Iris pigment epithelial cell (primary cell): ENCODE measurements at regions not wholly inside any gene's neighbourhood (a gene's known extent, or its start where the extent isn't known, plus 50 kb on each side); places are given as distances from the start of the nearest gene placed in this dataset.
"Not testable (repeated sequence)": the region's sequence is repeated elsewhere in the genome, so short reads cannot be mapped to it uniquely, and the experiment has no call there.

Source experiments
- DNase-seq: peaks from one replicate; pipeline ENCODE4 v3.0.0-alpha.2; 2011; ENCODE audit warnings: low read depth

DNA sequence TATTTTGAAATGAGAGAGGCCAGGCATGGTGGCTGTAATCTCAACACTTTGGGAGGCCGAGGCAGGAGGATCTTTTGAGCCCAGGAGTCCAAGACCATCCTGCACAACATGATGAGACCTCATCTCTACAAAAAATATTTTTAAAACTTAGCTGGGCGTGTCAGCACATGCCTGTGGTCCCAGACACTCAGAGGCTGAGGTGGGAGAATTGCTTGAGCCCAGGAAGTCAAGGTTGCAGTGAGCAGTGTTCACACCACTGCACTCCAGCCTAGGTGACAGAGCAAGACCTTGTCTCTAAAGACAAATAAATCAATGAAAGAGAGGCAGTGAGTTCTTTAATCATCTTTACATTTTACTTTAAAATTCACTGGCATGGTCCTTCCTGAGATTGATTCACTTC is 124.5 kb downstream of the DUSP6 start:
- DNase-seq: no peak

- DNase-seq: peak; percentile 97
Measured at GRCh38 chr12:89225808-89226411, 126.4 kb downstream of the DUSP6 start.

- peak; percentile 95 for DNase-seq
Measured at GRCh38 chr12:89225401-89225800, 126.9 kb downstream of the DUSP6 start.

DNA sequence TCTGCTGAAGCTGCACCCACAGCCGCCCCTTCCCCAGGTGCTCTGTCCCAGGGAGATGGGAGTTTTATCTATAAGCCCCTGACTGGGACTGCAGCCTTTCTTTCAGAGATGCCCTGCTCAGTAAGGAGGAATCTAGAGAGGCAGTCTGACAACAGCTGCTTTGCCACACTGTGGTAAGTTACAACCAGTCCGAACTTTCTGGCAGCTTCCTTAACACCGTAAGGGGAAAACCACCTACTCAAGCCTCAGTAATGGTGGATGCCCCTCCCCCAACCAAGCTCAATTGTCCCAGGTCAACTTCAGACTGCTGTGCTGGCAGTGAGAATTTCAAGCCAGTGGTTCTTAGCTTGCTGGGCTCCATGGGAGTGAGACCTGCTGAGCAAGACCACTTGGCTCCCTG is 129.7 kb downstream of the DUSP6 start:
- not testable (repeated sequence) for DNase-seq

DNA sequence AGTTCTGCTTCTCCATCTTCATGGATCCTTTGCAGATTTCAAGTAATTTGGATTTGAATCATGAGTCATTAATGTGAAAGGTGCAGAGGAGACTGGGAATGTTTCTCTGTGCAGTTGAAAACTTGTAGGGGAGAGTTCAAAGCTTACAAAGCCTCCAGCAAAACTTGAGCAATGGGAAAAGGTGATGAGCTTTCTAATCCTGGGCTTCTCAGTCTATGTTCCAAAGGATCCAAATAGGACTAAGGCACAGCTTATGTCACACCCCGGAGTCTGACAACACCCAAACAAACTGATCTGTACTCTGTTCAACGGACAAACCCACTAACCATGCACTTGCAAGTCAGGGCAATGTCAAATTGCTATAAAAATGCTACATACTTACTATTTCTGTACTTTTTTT is 134.8 kb downstream of the DUSP6 start:
- no peak for DNase-seq

GRCh38 chr12:89216211-89216952 is 135.9 kb downstream of the DUSP6 start:
- DNase-seq: no peak

DNA sequence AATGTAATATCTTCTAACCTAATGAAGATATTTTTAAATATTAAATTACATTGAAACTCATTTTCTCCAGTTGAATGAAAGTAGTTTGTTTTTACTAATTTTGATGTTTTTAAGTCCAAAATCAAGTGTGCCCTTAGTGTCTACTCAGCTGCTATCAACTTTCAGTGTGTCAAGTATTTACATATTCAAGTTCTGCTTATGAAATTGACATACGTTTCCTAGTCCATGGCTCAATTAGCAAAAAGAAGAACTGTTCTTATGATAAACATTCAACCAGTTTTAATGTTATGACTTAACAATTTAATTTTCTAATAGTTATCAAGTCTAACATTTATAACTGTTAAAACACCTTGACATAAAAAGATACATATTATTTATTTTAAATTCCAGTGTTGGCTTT is 137.1 kb downstream of the DUSP6 start:
- no peak for DNase-seq

GRCh38 chr12:89213747-89214146 is 138.6 kb downstream of the DUSP6 start:
- DNase-seq: no peak

DNA sequence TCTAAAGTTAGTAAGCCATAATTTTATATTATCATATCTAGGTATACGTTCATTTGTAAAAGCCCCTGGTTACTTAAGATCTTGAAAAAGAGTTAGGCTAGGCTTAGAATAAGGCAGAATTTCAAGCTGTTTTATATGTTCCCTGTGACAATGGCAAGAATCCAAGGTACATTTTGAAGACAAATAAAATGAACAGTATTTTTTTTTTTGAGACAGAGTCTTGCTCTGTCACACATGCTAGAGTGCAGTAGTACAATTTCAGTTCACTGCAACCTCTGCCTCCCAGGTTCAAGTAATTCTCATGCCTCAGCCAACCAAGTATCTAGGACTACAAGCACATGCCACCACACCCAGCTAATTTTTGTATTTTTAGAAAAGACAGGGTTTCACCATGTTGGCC is 139.2 kb downstream of the DUSP6 start:
- DNase-seq: no peak

- peak; percentile 78 for DNase-seq
Measured at GRCh38 chr12:89212339-89212771, 139.9 kb downstream of the DUSP6 start.

DNA sequence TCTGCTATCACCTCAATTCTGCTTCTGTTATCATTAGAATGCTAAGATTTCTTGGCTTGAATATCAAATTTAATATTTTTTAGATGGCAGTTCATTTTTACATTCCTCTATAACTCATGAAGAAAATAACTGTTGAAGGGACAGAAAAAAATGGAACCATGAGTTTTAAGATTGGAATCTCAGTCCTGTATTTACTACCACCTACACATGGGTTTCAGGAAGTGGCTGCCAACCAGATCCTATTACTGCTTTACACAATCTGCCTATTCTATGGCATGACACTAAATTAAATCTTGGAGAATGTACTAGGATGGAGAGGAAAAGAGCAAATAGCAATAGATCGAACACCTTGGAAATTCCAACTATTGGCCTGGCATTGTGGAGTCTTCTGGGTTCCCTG is 140.8 kb downstream of the DUSP6 start:
- DNase-seq: peak; percentile 37

GRCh38 chr12:89210277-89210676 is 142.0 kb downstream of the DUSP6 start:
- no peak for DNase-seq

GRCh38 chr12:89208661-89209096 is 143.6 kb downstream of the DUSP6 start:
- peak; percentile 64 for DNase-seq

GRCh38 chr12:89206390-89206789 is 145.9 kb downstream of the DUSP6 start:
- DNase-seq: no peak

DNA sequence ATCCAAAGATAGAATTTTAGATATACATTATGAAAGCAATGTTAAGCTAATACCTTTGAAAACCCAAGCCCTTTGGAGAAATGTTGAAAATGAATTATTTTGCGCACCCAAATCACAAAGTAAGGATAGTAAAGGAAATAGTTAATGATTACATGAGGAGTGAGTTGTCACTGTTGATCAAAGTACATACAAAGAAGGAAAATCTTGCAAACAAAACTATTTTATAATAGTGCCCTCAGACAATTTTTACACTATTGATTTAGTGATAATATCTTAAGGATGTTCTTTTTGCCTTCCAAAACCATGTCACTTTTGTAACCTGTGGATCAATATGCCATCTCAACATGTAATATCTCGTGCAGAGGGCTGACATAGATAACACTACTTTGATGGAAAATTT is 146.8 kb downstream of the DUSP6 start:
- DNase-seq: no peak

DNA sequence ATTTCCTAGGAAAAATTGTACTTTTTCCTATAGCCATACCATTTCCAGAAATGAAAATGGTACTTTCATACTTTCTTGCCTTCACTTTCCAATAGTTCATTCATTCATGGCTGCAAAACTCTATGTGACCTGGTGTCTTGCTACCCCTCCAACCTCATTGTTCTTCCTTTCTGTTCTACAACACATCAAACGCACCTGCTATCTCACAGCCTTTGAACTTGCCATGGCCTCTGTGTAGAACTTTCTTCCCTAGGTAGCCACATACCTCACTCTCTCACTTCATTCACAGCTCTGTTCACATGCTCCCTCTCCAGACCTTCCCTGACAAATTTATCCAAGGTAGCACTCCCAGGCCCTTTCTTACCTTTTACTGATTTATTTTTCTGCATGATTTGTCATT is 149.2 kb downstream of the DUSP6 start:
- DNase-seq: no peak

DNA sequence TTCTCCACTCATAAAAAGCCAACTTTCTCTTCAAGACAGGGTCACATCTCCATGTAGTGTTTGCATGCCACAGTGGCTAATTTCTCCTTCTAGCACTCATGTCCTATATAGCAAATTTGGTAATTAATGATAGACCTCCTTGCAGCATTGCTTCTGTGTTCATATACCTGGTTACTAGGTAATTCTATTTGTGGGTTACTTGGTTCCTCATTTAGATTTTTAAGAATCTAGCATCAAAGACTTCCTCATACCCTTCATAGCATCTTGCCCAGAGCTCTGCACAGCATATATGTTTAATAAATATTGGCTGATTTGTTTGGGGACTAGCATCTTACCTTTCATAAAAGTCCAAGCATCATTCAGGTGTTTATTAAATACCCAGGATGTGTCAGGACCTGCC is 152.1 kb downstream of the DUSP6 start:
- DNase-seq: no peak

DNA sequence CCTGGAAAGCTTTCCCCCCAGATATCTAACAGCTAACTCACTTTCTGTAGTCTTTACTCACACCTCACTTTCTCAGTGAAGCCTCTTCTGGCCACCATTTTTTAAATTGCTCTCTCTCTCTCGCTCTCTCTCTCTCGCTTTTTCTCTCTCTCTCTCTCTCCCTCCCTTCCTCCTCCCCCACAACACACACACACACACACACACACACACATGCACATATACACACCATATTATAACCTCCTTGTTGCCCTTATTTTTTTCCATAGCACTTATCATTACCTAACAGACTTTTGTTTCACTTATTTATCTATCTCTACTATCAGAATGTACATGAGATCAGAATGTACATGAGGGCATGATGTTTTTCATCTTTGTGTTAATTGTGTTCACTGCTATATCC is 156.8 kb downstream of the DUSP6 start:
- DNase-seq: no peak

DNA sequence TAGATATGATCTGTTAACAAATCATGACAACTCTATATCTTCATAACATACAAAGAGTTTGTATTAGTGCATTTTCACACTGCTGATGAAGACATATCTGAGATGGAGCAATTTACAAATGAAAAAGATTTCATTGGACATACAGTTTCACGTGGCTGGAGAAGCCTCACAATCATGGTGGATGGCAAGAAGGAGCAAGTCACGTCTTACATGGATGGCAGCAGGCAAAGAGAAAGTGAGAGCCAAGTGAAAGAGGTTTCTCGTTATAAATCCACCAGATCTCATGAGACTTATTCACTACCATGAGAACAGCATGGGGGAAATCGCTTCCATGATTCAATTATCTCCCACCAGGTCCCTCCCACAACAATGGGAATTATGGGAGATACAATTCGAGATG is 157.6 kb downstream of the DUSP6 start:
- DNase-seq: no peak

DNA sequence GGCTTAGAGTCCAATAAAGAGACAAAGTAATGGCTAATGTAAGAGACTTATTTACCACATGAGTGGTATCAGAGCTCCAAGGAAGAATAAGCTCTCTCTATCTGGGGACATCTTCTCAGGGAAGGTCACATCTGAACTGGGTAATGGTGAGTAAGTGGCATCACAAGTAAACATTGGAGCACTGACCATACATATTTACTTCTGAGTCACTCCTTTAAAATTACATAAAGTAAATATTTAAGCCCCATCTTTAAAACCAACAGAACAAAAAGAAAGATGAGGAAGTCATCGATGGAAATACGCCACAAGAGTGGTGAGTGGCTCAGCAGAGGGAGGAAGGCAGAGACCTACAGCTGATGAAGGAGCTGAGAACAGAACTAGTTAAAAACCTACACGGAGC is 159.9 kb downstream of the DUSP6 start:
- DNase-seq: peak; percentile 40

DNA sequence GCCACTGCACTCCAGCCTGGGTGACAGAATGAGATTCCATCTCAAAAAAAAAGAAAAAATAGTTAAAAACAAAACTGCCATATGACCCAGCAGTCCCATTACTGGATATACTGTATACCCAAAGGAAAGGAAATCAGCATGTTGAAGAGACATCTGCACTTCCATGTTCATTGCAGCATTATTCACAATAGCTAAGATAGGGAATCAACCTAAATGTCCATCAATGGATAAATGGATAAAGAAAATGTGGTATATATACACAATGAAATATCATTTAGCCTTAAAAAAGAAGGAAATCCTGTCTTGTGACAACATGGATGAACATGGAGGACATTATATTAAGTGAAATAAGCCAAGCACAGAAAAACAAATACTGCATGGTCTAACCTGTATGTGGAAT is 160.7 kb downstream of the DUSP6 start:
- DNase-seq: not testable (repeated sequence)

- DNase-seq: no peak
Measured at GRCh38 chr12:89189448-89189847, 162.9 kb downstream of the DUSP6 start.

- DNase-seq: no peak
Measured at GRCh38 chr12:89187507-89187906, 164.8 kb downstream of the DUSP6 start.

DNA sequence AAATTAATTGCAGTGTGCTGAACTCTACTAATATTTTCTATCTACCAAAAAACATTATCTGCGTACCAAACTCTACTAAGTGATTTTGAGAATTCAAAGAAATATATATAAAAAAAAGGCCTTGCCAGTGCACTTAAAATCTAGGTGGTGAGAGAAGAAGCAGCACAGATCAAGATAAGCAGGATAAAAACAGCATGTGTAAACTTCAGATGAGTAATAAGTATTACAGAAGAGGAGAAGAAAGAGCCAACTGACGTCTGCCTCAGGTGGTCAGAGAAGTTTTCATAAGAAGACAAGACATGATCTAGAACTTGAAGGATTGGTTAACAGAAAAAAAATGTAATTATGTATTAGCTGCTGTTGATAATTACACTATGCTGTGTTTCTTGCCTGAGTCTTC is 166.4 kb downstream of the DUSP6 start:
- peak; percentile 81 for DNase-seq
